ENCODE measurements at regions not wholly inside any gene's neighbourhood (a gene's known extent, or its start where the extent isn't known, plus 50 kb on each side); places are given as distances from the start of the nearest gene placed in this dataset.

GRCh38 chr13:106088085-106088484, 447.4 kb downstream of the EFNB2 start:
- ATAC-seq (no peak), DNase-seq (ENCODE audit: low read depth, low spot score) (no peak)
- Histone ChIP-seq H4K20me1 (ENCODE audit: insufficient read depth) (no peaks in the 10 kb centered on the region), H3K9ac (ENCODE audit: low read length) (no peak overlapping the region), H3K36me3 (ENCODE audit: control insufficient read depth in 1 of 2, insufficient read depth in 2 of 2, low read length in 2 of 2) (no peaks in the 10 kb centered on the region), H3K9me2 (ENCODE audit: insufficient read depth) (no peaks in the 10 kb centered on the region), H2AFZ (ENCODE audit: low read depth, low read length, poor library complexity, severe bottlenecking) (no peak overlapping the region), H3K4me3 (replicated peaks in 1 of 2; ENCODE audit: low read depth in 1 of 2, low read length in 2 of 2) (no peak overlapping the region), H3K79me2 (ENCODE audit: insufficient read depth, low read length) (no peaks in the 10 kb centered on the region), H3K9me3 (ENCODE audit: control insufficient read depth in 1 of 2, insufficient read depth in 1 of 2, low read depth in 1 of 2, low read length in 2 of 2) (no peaks in the 10 kb centered on the region), H3K4me2 (ENCODE audit: low read length) (no peak overlapping the region), H3K27ac (ENCODE audit: low read depth, low read length) (no peak overlapping the region), H3K27me3 (ENCODE audit: insufficient read depth, low read length) (no peaks in the 10 kb centered on the region), H3K4me1 (ENCODE audit: control insufficient read depth in 1 of 2, insufficient read depth in 2 of 2, low read length in 2 of 2) (peaks cover 0 to 6% of the 10 kb centered on the region in 2 experiments; a peak in 2 of 4 replicates)
- intact Hi-C loops (cut with micrococcal nuclease): no loop called here
- RAD21 ChIA-PET (ENCODE audit: low non-redundant PET in 1 of 2, low total read pairs in 2 of 2, uncharacterized antibody in 2 of 2, unreplicated experiment in 2 of 2): no interaction called here
- TF ChIP-seq ZFX (IDR thresholded peaks at IDR 0.05) (no peak), CTCF (IDR thresholded peaks at IDR 0.05 in 2 of 3, conservative IDR thresholded peaks at IDR 0.05 in 1 of 3; ENCODE audit: borderline replicate concordance in 1 of 3, insufficient read depth in 1 of 3, low read depth in 2 of 3, low read length in 2 of 3) (no peak), YY1 (IDR thresholded peaks at IDR 0.05; ENCODE audit: extremely low read depth, insufficient replicate concordance, low read depth, low read length) (no peak)
- POLR2A ChIA-PET: no interaction called here
- CTCF ChIA-PET: no interaction called here
- no TSS peak for BruUV-seq (replicated peaks)

- Histone ChIP-seq H2AFZ (ENCODE audit: low read depth, low read length, poor library complexity, severe bottlenecking) (no peak overlapping the region), H3K79me2 (ENCODE audit: insufficient read depth, low read length) (no peaks in the 10 kb centered on the region), H4K20me1 (ENCODE audit: insufficient read depth) (no peaks in the 10 kb centered on the region), H3K27me3 (ENCODE audit: insufficient read depth, low read length) (no peaks in the 10 kb centered on the region), H3K9me3 (ENCODE audit: control insufficient read depth in 1 of 2, insufficient read depth in 1 of 2, low read depth in 1 of 2, low read length in 2 of 2) (no peaks in the 10 kb centered on the region), H3K27ac (ENCODE audit: low read depth, low read length) (no peak overlapping the region), H3K9me2 (ENCODE audit: insufficient read depth) (no peaks in the 10 kb centered on the region), H3K9ac (ENCODE audit: low read length) (no peak overlapping the region), H3K4me3 (replicated peaks in 1 of 2; ENCODE audit: low read depth in 1 of 2, low read length in 2 of 2) (no peak overlapping the region), H3K36me3 (ENCODE audit: control insufficient read depth in 1 of 2, insufficient read depth in 2 of 2, low read length in 2 of 2) (no peaks in the 10 kb centered on the region), H3K4me1 (ENCODE audit: control insufficient read depth in 1 of 2, insufficient read depth in 2 of 2, low read length in 2 of 2) (peaks cover 0 to 6% of the 10 kb centered on the region in 2 experiments; a peak in 2 of 4 replicates), H3K4me2 (ENCODE audit: low read length) (no peak overlapping the region)
- no peak for DNase-seq (ENCODE audit: low read depth, low spot score)
- POLR2A ChIA-PET: no interaction called here
- TF ChIP-seq FOSL1 (IDR thresholded peaks at IDR 0.05; ENCODE audit: low read depth): no peak
- no peak for ATAC-seq
- intact Hi-C loops (cut with micrococcal nuclease): no loop called here
- RAD21 ChIA-PET (ENCODE audit: low non-redundant PET in 1 of 2, low total read pairs in 2 of 2, uncharacterized antibody in 2 of 2, unreplicated experiment in 2 of 2): no interaction called here
- BruUV-seq (replicated peaks): no TSS peak
- CTCF ChIA-PET: no interaction called here
Measured at GRCh38 chr13:106087201-106087600, 448.3 kb downstream of the EFNB2 start.

Data from HCT116 (cell line).